ENCODE measurements at regions not wholly inside any gene's neighbourhood (a gene's known extent, or its start where the extent isn't known, plus 50 kb on each side); places are given as distances from the start of the nearest gene placed in this dataset.
A peak's percentile ranks its signal among the peaks of the same experiment; 100 is the strongest.

- no peak for TF ChIP-seq CTCF (IDR thresholded peaks at IDR 0.05 in 2 of 3, conservative IDR thresholded peaks at IDR 0.05 in 1 of 3; ENCODE audit: borderline replicate concordance in 1 of 3, insufficient read depth in 1 of 3, low read depth in 2 of 3, low read length in 2 of 3)
- no peak for TF ChIP-seq ZFX (IDR thresholded peaks at IDR 0.05)
- TF ChIP-seq ELF1 (IDR thresholded peaks at IDR 0.05; ENCODE audit: borderline replicate concordance, low read depth), result no peak
- TF ChIP-seq ZNF274 (IDR thresholded peaks at IDR 0.05; ENCODE audit: low read depth, low read length), result no peak
- TF ChIP-seq SIN3A (IDR thresholded peaks at IDR 0.05; ENCODE audit: low read depth), result no peak
- TF ChIP-seq POLR2A (IDR thresholded peaks at IDR 0.05; ENCODE audit: borderline replicate concordance, extremely low read depth, insufficient read depth, insufficient read length), result no peak
- TF ChIP-seq FOSL1 (IDR thresholded peaks at IDR 0.05; ENCODE audit: low read depth), result no peak
These were observed 52.8 kb upstream of the DCC start (continued) for GRCh38 chr18:52287151-52287550.

GRCh38 chr18:52288403-52289004 lies 51.5 kb upstream of the DCC start:
- H3K27ac ChIP-seq (ENCODE audit: low read depth, low read length), result no peak overlapping the region
- ChIA-PET RAD21 (ENCODE audit: low non-redundant PET in 1 of 2, low total read pairs in 2 of 2, uncharacterized antibody in 2 of 2, unreplicated experiment in 2 of 2) (no interaction called here), CTCF (interaction anchor here (1.2 kb wide), 1 partner anchor 1179 kb away, joined by 4 read pairs; no protein-coding TSS in a partner anchor), POLR2A (no interaction called here)
- H3K9ac ChIP-seq (ENCODE audit: low read length), result no peak overlapping the region
- BruUV-seq (replicated peaks), result no TSS peak
- ATAC-seq, result no peak
- H3K9me3 ChIP-seq (ENCODE audit: control insufficient read depth in 1 of 2, insufficient read depth in 1 of 2, low read depth in 1 of 2, low read length in 2 of 2), result peaks cover 0 to 34% of the 10 kb centered on the region in 2 experiments; a peak in 2 of 4 replicates
- no peak overlapping the region for H2AFZ ChIP-seq (ENCODE audit: low read depth, low read length, poor library complexity, severe bottlenecking)
- no peak overlapping the region for H3K4me2 ChIP-seq (ENCODE audit: low read length)
- H3K4me1 ChIP-seq (ENCODE audit: control insufficient read depth in 1 of 2, insufficient read depth in 2 of 2, low read length in 2 of 2), result no peaks in the 10 kb centered on the region
- no peak overlapping the region for H3K4me3 ChIP-seq (replicated peaks in 1 of 2; ENCODE audit: low read depth in 1 of 2, low read length in 2 of 2)
- no peaks in the 10 kb centered on the region for H4K20me1 ChIP-seq (ENCODE audit: insufficient read depth)
- peak in 2 of 3 experiments; percentile 41 to 55; a peak in 3 of 6 replicates for TF ChIP-seq CTCF (IDR thresholded peaks at IDR 0.05 in 2 of 3, conservative IDR thresholded peaks at IDR 0.05 in 1 of 3; ENCODE audit: borderline replicate concordance in 1 of 3, insufficient read depth in 1 of 3, low read depth in 2 of 3, low read length in 2 of 3)
- TF ChIP-seq ZNF274 (IDR thresholded peaks at IDR 0.05; ENCODE audit: low read depth, low read length), result no peak
- TF ChIP-seq RAD21 (IDR thresholded peaks at IDR 0.05; ENCODE audit: low read depth), result peak; percentile 40
- intact Hi-C loops (cut with micrococcal nuclease), result loop anchor here (5.0 kb wide), 1 partner anchor 1176 kb away; no protein-coding TSS in a partner anchor
- DNase-seq (ENCODE audit: low read depth, low spot score), result no peak
- no peaks in the 10 kb centered on the region for H3K27me3 ChIP-seq (ENCODE audit: insufficient read depth, low read length)
- no peaks in the 10 kb centered on the region for H3K9me2 ChIP-seq (ENCODE audit: insufficient read depth)
- no peaks in the 10 kb centered on the region for H3K36me3 ChIP-seq (ENCODE audit: control insufficient read depth in 1 of 2, insufficient read depth in 2 of 2, low read length in 2 of 2)
- no peaks in the 10 kb centered on the region for H3K79me2 ChIP-seq (ENCODE audit: insufficient read depth, low read length)

Data from HCT116 (cell line).